GM23248 (cell line): ENCODE measurements at regions not wholly inside any gene's neighbourhood (a gene's known extent, or its start where the extent isn't known, plus 50 kb on each side); places are given as distances from the start of the nearest gene placed in this dataset.

Source experiments
- EZH2 ChIP-seq: fragments of 200-600 bp; sonication (generic); IDR thresholded peaks from 2 replicates; pipeline ENCODE4 v1.6.1; 2018; ENCODE audit warnings: antibody characterized with exemption, mild to moderate bottlenecking; ENCODE audit not compliant: insufficient read depth, poor library complexity, severe bottlenecking
- EZH2phosphoT487 ChIP-seq: fragments of 200-600 bp; sonication (generic); IDR thresholded peaks from 2 replicates; pipeline ENCODE4 v1.6.1; 2018; ENCODE audit warnings: antibody characterized with exemption, moderate library complexity, mild to moderate bottlenecking, low read depth; ENCODE audit not compliant: insufficient read depth

DNA sequence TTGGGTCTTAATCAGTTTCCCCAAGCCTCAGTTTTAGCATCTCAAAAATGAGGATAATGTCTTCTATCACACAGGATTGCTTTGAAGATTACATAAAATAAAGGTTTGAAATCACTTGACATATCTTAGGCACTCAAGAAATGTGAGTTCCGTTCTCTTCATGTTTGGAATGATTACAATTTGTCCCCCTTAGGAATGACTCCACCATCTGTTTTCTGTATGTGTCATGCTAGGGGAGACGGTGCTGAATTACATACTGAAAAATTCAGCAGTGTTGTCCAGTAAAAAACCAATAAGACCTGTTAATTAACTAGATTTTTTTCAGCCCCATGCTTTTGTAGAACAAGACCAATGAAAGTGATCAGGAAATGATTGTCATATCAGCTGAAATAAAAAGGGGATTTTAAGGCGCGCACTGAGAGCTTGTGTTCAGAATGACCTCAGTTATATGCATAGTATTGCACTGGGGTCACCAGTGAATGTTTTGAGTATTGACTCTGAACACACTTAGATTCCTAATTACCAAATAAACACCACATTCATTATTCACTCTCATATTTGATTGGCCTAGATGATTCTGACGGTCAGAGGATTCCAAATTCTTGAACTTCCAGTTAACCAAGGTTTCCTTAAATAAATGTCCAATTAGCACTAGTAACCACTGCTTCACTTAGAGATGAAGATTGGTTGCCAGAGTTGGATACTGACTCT, 114.5 kb upstream of the KCNK2 start:
- no peak for TF ChIP-seq EZH2
- no peak for TF ChIP-seq EZH2phosphoT487
